OCI-LY7 (cell line): ENCODE measurements at regions not wholly inside any gene's neighbourhood (a gene's known extent, or its start where the extent isn't known, plus 50 kb on each side); places are given as distances from the start of the nearest gene placed in this dataset.

Experiments used
- CTCF ChIP-seq: fragments of 200-600 bp; sonication (generic); conservative IDR thresholded peaks from 2 replicates; pipeline ENCODE4 v1.5.1; 2014; ENCODE audit warnings: mild to moderate bottlenecking, antibody characterized with exemption, low read length, moderate library complexity, mixed read lengths
- EZH2phosphoT487 ChIP-seq: fragments of 200-600 bp; sonication (generic); IDR thresholded peaks from 2 replicates; pipeline ENCODE4 v1.6.1; 2018; ENCODE audit warnings: low read depth, borderline replicate concordance, mild to moderate bottlenecking, mixed run types, antibody characterized with exemption, low read length, moderate library complexity, mixed read lengths

GRCh38 chr22:27063841-27064240, 406.5 kb downstream of the MIAT start:
- no peak for TF ChIP-seq CTCF
- no peak for TF ChIP-seq EZH2phosphoT487
